K562 (cell line): ENCODE measurements at regions not wholly inside any gene's neighbourhood (a gene's known extent, or its start where the extent isn't known, plus 50 kb on each side); places are given as distances from the start of the nearest gene placed in this dataset.

Source experiments
- ATAC-seq: fragments of 200-7000 bp; cut with Tn5 transposase; 3 replicates; pipeline ENCODE4 v1.9.1; 2020; ENCODE audit warnings: moderate library complexity
- BruUV-seq: library from RNA; stranded (reverse); fragments of 400-500 nt; replicated peaks from 2 replicates; lab custom pipeline; 2021; lab: Mats Ljungman, UMichigan
- CTCF ChIA-PET: fragments of 300-600 bp; formaldehyde crosslinking; extraction: SDS; loops from one replicate; lab custom pipeline; 2021; ENCODE audit warnings: low intra/inter-chr PET ratio; lab: Yijun Ruan, JAX
- POLR2A ChIA-PET: fragments of 300-600, 350-650 bp; sonication (Branson Sonifier 250); formaldehyde crosslinking; extraction: SDS; loops from one replicate; lab custom pipeline; 2021; ENCODE audit warnings: antibody characterized with exemption, inconsistent platforms; lab: Yijun Ruan, JAX
- DNase-seq, 4 experiments: peaks; one replicate each; pipeline versions ENCODE4 v3.0.0 to v3.0.0-alpha.2; 2011 to 2018; ENCODE audit warnings: low spot score in 3 of 4, mixed read lengths in 3 of 4; ENCODE audit errors: extremely low read depth in 1 of 4
- FAIRE-seq: peaks from 2 replicates; lab custom pipeline; 2011; peaks lifted over from hg19 to GRCh38; lab: Jason Lieb, UNC
- H2AFZ ChIP-seq: 2 replicates; pipeline ENCODE4 v1.6.0; 2011; ENCODE audit warnings: low read depth, low read length, control low read depth, inconsistent platforms
- H3K27ac ChIP-seq: fragments of 200-600 bp; 3 replicates; pipeline ENCODE4 v1.8.0; 2011; ENCODE audit warnings: low read depth, mild to moderate bottlenecking, control low read depth, inconsistent platforms, low read length, moderate library complexity, mixed read lengths; ENCODE audit errors: extremely low read depth
- H3K27me3 ChIP-seq, 2 experiments: fragments of 300-600 bp in 1 of 2; 2 replicates in 1 of 2; 3 replicates in 1 of 2; pipeline versions ENCODE4 v1.6.0 to v1.8.0; 2011; ENCODE audit warnings: inconsistent platforms in 2 of 2, low read length in 2 of 2, mild to moderate bottlenecking in 1 of 2, mixed read lengths in 1 of 2, moderate library complexity in 1 of 2; ENCODE audit not compliant: control insufficient read depth in 2 of 2, insufficient read depth in 2 of 2
- H3K36me3 ChIP-seq: fragments of 300-600 bp; 3 replicates; pipeline ENCODE4 v1.8.0; 2011; ENCODE audit warnings: mild to moderate bottlenecking, low read length, inconsistent platforms; ENCODE audit not compliant: control insufficient read depth, insufficient read depth
- H3K4me1 ChIP-seq, 2 experiments: fragments of 200-600 bp in 1 of 2; replicated peaks in 1 of 2; 2 replicates in 1 of 2; 3 replicates in 1 of 2; pipeline versions ENCODE4 v1.5.1 to v1.8.0; 2011; ENCODE audit warnings: inconsistent platforms in 2 of 2, low read length in 2 of 2, mild to moderate bottlenecking in 1 of 2, mixed read lengths in 1 of 2, moderate library complexity in 1 of 2; ENCODE audit not compliant: control insufficient read depth in 2 of 2, insufficient read depth in 2 of 2
- H3K4me2 ChIP-seq: 2 replicates; pipeline ENCODE4 v1.6.1; 2011; ENCODE audit warnings: low read length, control low read depth, inconsistent platforms, mixed read lengths; ENCODE audit not compliant: insufficient read depth
- H3K4me3 ChIP-seq: fragments of 200-600 bp; sonication (generic), shearing (Covaris generic); 2 replicates; pipeline ENCODE4 v1.5.1; 2016; ENCODE audit warnings: control low read depth, inconsistent platforms
- H3K79me2 ChIP-seq: fragments of 200-600 bp; 3 replicates; pipeline ENCODE4 v1.8.0; 2011; ENCODE audit warnings: low read length, inconsistent platforms; ENCODE audit not compliant: control insufficient read depth, insufficient read depth
- H3K9ac ChIP-seq, 2 experiments: 2 replicates each; pipeline versions ENCODE4 v1.6.0 to v1.6.1; 2011; ENCODE audit warnings: low read depth in 2 of 2, low read length in 2 of 2, control low read depth in 1 of 2, inconsistent platforms in 1 of 2, mild to moderate bottlenecking in 1 of 2, mixed read lengths in 1 of 2; ENCODE audit not compliant: insufficient read depth in 1 of 2
- H3K9me1 ChIP-seq: one replicate; pipeline ENCODE4 v1.6.0; 2011; ENCODE audit warnings: inconsistent platforms, mild to moderate bottlenecking, low read length, moderate library complexity; ENCODE audit not compliant: control insufficient read depth, insufficient read depth
- H3K9me3 ChIP-seq: replicated peaks from 2 replicates; pipeline ENCODE4 v1.5.1; 2011; ENCODE audit warnings: low read depth, low read length, inconsistent platforms; ENCODE audit not compliant: control insufficient read depth, insufficient read depth
- H4K20me1 ChIP-seq: replicated peaks from 2 replicates; pipeline ENCODE4 v1.6.1; 2011; ENCODE audit warnings: low read length, inconsistent platforms, mixed read lengths; ENCODE audit not compliant: control insufficient read depth, insufficient read depth
- ATF1 ChIP-seq, 2 experiments: fragments of 450-650 bp in 1 of 2; IDR thresholded peaks; 2 replicates each; pipeline ENCODE4 v1.6.1; 2016; ENCODE audit warnings: missing compliant biosample characterization in 1 of 2, missing genetic modification characterization in 1 of 2
- CBX2 ChIP-seq: fragments of 200-600 bp; sonication (generic); IDR thresholded peaks from one replicate; pipeline ENCODE4 v1.6.1; 2012; ENCODE audit warnings: mild to moderate bottlenecking, low read length, inconsistent platforms; ENCODE audit not compliant: insufficient read depth, poor library complexity, severe bottlenecking
- HNRNPK ChIP-seq: fragments of 200-400 bp; formaldehyde crosslinking; IDR thresholded peaks from one replicate; pipeline ENCODE4 v1.6.1; 2018; ENCODE audit warnings: mild to moderate bottlenecking, low read depth, low read length; ENCODE audit not compliant: poor library complexity, severe bottlenecking
- MEIS2 ChIP-seq: fragments of 450-650 bp; IDR thresholded peaks from 2 replicates; pipeline ENCODE4 v1.6.1; 2014; ENCODE audit warnings: mild to moderate bottlenecking; ENCODE audit not compliant: partially characterized antibody
- NFYB ChIP-seq: IDR thresholded peaks from 2 replicates; pipeline ENCODE4 v1.6.1; 2011; ENCODE audit warnings: mild to moderate bottlenecking, moderate library complexity; ENCODE audit not compliant: insufficient read length; ENCODE audit errors: extremely low read depth
- RBM15 ChIP-seq: fragments of 200-400 bp; formaldehyde crosslinking; IDR thresholded peaks from 2 replicates; pipeline ENCODE4 v1.6.1; 2018; ENCODE audit warnings: mild to moderate bottlenecking, low read length, moderate library complexity; ENCODE audit not compliant: insufficient read depth
- SRF ChIP-seq, 2 experiments: fragments of 250-450, 450-650 bp in 1 of 2; sonication (Bioruptor Pico) in 1 of 2; sonication (generic) in 1 of 2; formaldehyde crosslinking; IDR thresholded peaks; 2 replicates each; pipeline versions ENCODE4 v1.5.0 to v1.5.1; 2020 to 2022; ENCODE audit warnings: mild to moderate bottlenecking in 1 of 2, missing genetic modification reagents in 1 of 2
- YBX1 ChIP-seq: fragments of 450-650 bp; IDR thresholded peaks from 2 replicates; pipeline ENCODE4 v1.7.1; 2016; ENCODE audit warnings: mild to moderate bottlenecking
- ZNF134 ChIP-seq: fragments of 250-450 bp; sonication (Bioruptor Pico); conservative IDR thresholded peaks from 2 replicates; pipeline ENCODE4 v1.4.0; 2020
- ZNF707 ChIP-seq: fragments of 250-450 bp; sonication (Bioruptor Pico); conservative IDR thresholded peaks from 2 replicates; pipeline ENCODE4 v1.8.0; 2022; ENCODE audit warnings: inconsistent platforms, mild to moderate bottlenecking, moderate library complexity
- in situ Hi-C: fragments of 300-500 bp; cut with MboI; formaldehyde crosslinking; loops from 4 replicates; pipeline ENCODE4 v1.15.0; 2018; ENCODE audit warnings: inconsistent platforms, mixed read lengths
- intact Hi-C: fragments of 100-400 bp; cut with micrococcal nuclease; formaldehyde crosslinking; loops from 2 replicates; pipeline ENCODE4 v1.14.2; 2022

GRCh38 chr20:47927944-47928343 lies 142.7 kb upstream of the SULF2 start:
- H3K9me3 ChIP-seq, result no peaks in the 10 kb centered on the region
- no peak overlapping the region for H2AFZ ChIP-seq
- no peak overlapping the region for H3K4me2 ChIP-seq
- no peak for TF ChIP-seq ZNF134 (CRISPR knock-in tag)
- no peak for TF ChIP-seq RBM15
- TF ChIP-seq YBX1, result no peak
- no peak for TF ChIP-seq HNRNPK
- peak; percentile 6 for TF ChIP-seq MEIS2
- no peak for TF ChIP-seq CBX2
- peak in 1 of 2 experiments; percentile 89; a peak in 1 of 4 replicates for TF ChIP-seq SRF (CRISPR knock-in tag; IDR thresholded peaks at IDR 0.05)
- no peak for TF ChIP-seq ATF1 (CRISPR knock-in tag; IDR thresholded peaks at IDR 0.05)
- TF ChIP-seq ATF1 (tag; IDR thresholded peaks at IDR 0.05), result no peak
- TF ChIP-seq NFYB, result peak; percentile 10
- no peak for TF ChIP-seq ZNF707 (CRISPR knock-in tag)
- H3K4me1 ChIP-seq, result no peaks in the 10 kb centered on the region
- CTCF ChIA-PET, result no interaction called here
- intact Hi-C loops, result no loop called here
- FAIRE-seq (no peak), ATAC-seq (no peak), DNase-seq (peak in 1 of 4 experiments; percentile 22)
- no peaks in the 10 kb centered on the region for H3K9me1 ChIP-seq
- no peak overlapping the region for H3K4me3 ChIP-seq
- no peak overlapping the region for H3K9ac ChIP-seq
- BruUV-seq, result no TSS peak
- no peaks in the 10 kb centered on the region for H4K20me1 ChIP-seq
- in situ Hi-C loops, result no loop called here
- no peak overlapping the region for H3K27ac ChIP-seq
- H3K36me3 ChIP-seq, result no peaks in the 10 kb centered on the region
- H3K27me3 ChIP-seq, result no peaks in the 10 kb centered on the region
- no peaks in the 10 kb centered on the region for H3K79me2 ChIP-seq
- POLR2A ChIA-PET, result no interaction called here
